HEK293T (cell line): ENCODE measurements at regions not wholly inside any gene's neighbourhood (a gene's known extent, or its start where the extent isn't known, plus 50 kb on each side); places are given as distances from the start of the nearest gene placed in this dataset.

Experiments
- CTCF ChIA-PET: fragments of 350-600 bp; formaldehyde crosslinking; extraction: SDS; loops from one replicate; lab custom pipeline; 2021; ENCODE audit warnings: antibody characterized with exemption, inconsistent platforms; lab: Yijun Ruan, JAX
- POLR2A ChIA-PET: fragments of 350-600 bp; formaldehyde crosslinking; extraction: SDS; loops from one replicate; lab custom pipeline; 2020; ENCODE audit warnings: antibody characterized with exemption, inconsistent platforms; lab: Yijun Ruan, JAX
- DNase-seq: peaks from one replicate; pipeline ENCODE4 v3.0.0; 2012; ENCODE audit warnings: mixed read lengths; ENCODE audit errors: extremely low spot score
- ARNT ChIP-seq: fragments of 450-650 bp; IDR thresholded peaks from 2 replicates; pipeline ENCODE4 v1.6.1; 2017; ENCODE audit warnings: mild to moderate bottlenecking
- BHLHE40 ChIP-seq: fragments of 450-650 bp; IDR thresholded peaks from 2 replicates; pipeline ENCODE4 v1.6.1; 2016; ENCODE audit warnings: mild to moderate bottlenecking, moderate library complexity, borderline replicate concordance
- CTBP1 ChIP-seq: fragments of 450-650 bp; IDR thresholded peaks from 2 replicates; pipeline ENCODE4 v1.6.1; 2016; ENCODE audit warnings: borderline replicate concordance
- ELF4 ChIP-seq: fragments of 450-650 bp; IDR thresholded peaks from 2 replicates; pipeline ENCODE4 v1.6.1; 2017; ENCODE audit warnings: antibody characterized with exemption
- FOXA1 ChIP-seq: fragments of 450-650 bp; IDR thresholded peaks from 2 replicates; pipeline ENCODE4 v1.6.1; 2016; ENCODE audit warnings: mild to moderate bottlenecking
- FOXK2 ChIP-seq: fragments of 450-650 bp; IDR thresholded peaks from 2 replicates; pipeline ENCODE4 v1.6.1; 2016; ENCODE audit warnings: mild to moderate bottlenecking
- FOXM1 ChIP-seq: fragments of 450-650 bp; IDR thresholded peaks from 2 replicates; pipeline ENCODE4 v1.6.1; 2017; ENCODE audit warnings: mild to moderate bottlenecking, borderline replicate concordance
- HDGF ChIP-seq: fragments of 450-650 bp; IDR thresholded peaks from 2 replicates; pipeline ENCODE4 v1.6.1; 2017; ENCODE audit warnings: antibody characterized with exemption, borderline replicate concordance
- L3MBTL2 ChIP-seq: fragments of 450-650 bp; conservative IDR thresholded peaks from 2 replicates; pipeline ENCODE4 v1.6.1; 2016; ENCODE audit warnings: mild to moderate bottlenecking
- LEF1 ChIP-seq: fragments of 450-650 bp; IDR thresholded peaks from 2 replicates; pipeline ENCODE4 v1.6.1; 2017; ENCODE audit warnings: mild to moderate bottlenecking, borderline replicate concordance
- NFRKB ChIP-seq: fragments of 450-650 bp; IDR thresholded peaks from 2 replicates; pipeline ENCODE4 v1.6.1; 2016; ENCODE audit warnings: mild to moderate bottlenecking, moderate library complexity
- SP1 ChIP-seq: fragments of 450-650 bp; IDR thresholded peaks from 2 replicates; pipeline ENCODE4 v1.6.1; 2017
- SUZ12 ChIP-seq: fragments of 450-650 bp; IDR thresholded peaks from 2 replicates; pipeline ENCODE4 v1.6.1; 2016; ENCODE audit warnings: mild to moderate bottlenecking
- TARDBP ChIP-seq: fragments of 450-650 bp; IDR thresholded peaks from 2 replicates; pipeline ENCODE4 v1.6.1; 2016
- ZNF384 ChIP-seq: fragments of 450-650 bp; IDR thresholded peaks from 2 replicates; pipeline ENCODE4 v1.6.1; 2016
- TF ChIP-seq, protein P1 (sequence below): fragments of 450-650 bp; IDR thresholded peaks from 2 replicates; pipeline ENCODE4 v1.6.1; 2016

DNA sequence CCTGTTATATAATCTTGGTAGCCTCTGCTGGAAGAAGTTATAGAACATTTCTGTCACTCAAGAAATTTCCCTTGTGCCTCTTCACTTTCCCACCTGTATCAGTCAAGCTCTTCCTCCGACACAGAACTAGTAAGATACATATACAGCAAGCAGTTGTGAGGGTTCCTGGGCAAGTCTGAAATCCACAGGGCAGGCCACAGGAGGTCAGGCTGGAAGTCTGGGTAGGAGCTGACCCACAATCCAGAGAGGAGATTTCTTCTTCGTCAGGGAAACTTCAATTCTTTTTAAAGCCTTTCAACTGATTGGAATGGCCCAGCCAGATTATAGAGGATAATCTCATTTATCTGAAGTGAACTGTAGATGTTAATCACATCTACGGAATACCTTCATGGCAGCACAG lies 96.4 kb upstream of the FMN2 start:
- CTCF ChIA-PET, result no interaction called here
- POLR2A ChIA-PET, result no interaction called here
- no peak for DNase-seq
- TF ChIP-seq ELF4, result no peak
- TF ChIP-seq TARDBP, result no peak

DNA sequence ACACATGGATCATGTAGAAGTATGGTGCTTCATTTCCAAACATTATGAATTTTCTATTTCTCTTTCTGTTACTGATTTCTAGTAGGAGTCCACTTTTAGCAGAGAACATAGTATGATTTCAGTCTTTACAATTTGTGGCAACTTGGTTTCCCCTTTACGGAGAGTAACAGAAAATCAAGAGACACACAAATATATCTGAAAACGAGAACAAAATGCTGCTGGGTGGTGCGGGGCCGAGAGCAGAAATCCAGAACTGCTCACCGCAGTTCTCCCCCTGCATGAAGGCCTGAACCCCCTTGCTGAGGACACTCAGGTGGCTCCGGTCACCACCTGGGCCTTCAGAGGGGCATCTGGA lies 94.5 kb upstream of the FMN2 start:
- ChIA-PET CTCF (interaction anchor here (1.2 to 1.7 kb wide), 2 partner anchors 8 to 45 kb away, joined by 4 to 6 read pairs; no protein-coding TSS in a partner anchor), POLR2A (no interaction called here)
- DNase-seq, result no peak
- TF ChIP-seq HDGF (no peak), FOXK2 (no peak), BHLHE40 (no peak), LEF1 (no peak), TARDBP (no peak), SP1 (no peak), NFRKB (no peak), FOXM1 (no peak), L3MBTL2 (no peak), ARNT (no peak), CTBP1 (no peak), SUZ12 (no peak), ELF4 (no peak), ZNF384 (no peak), FOXA1 (no peak)
- TF ChIP-seq, protein P1, sequence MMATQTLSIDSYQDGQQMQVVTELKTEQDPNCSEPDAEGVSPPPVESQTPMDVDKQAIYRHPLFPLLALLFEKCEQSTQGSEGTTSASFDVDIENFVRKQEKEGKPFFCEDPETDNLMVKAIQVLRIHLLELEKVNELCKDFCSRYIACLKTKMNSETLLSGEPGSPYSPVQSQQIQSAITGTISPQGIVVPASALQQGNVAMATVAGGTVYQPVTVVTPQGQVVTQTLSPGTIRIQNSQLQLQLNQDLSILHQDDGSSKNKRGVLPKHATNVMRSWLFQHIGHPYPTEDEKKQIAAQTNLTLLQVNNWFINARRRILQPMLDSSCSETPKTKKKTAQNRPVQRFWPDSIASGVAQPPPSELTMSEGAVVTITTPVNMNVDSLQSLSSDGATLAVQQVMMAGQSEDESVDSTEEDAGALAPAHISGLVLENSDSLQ, result no peak

- DNase-seq, result peak; percentile 78
Observed at GRCh38 chr1:239997515-239998311, 94.0 kb upstream of the FMN2 start.

GRCh38 chr1:239998312-239998649 lies 93.4 kb upstream of the FMN2 start:
- DNase-seq, result no peak

More at GRCh38 chr1:239997515-239998311, 94.0 kb upstream of the FMN2 start:
- POLR2A ChIA-PET, result no interaction called here
- TF ChIP-seq HDGF (no peak), ZNF384 (no peak), ELF4 (no peak), ARNT (peak; percentile 68), L3MBTL2 (no peak), CTBP1 (no peak), FOXK2 (no peak), FOXA1 (no peak), SUZ12 (no peak), LEF1 (0 out of 2 replicates have a peak, but pooled peaks have one; percentile 55)
- TF ChIP-seq, protein P1, result no peak
- CTCF ChIA-PET, result interaction anchor here (0.5 to 1.4 kb wide), 4 partner anchors 9 to 164 kb away, joined by 3 to 4 read pairs (median 4); no protein-coding TSS in a partner anchor

GRCh38 chr1:239999170-239999569 lies 92.5 kb upstream of the FMN2 start:
- TF ChIP-seq FOXA1 (no peak), FOXK2 (no peak), SP1 (no peak), ELF4 (no peak)
- TF ChIP-seq, protein P1, result no peak
- CTCF ChIA-PET, result interaction anchor here (1.1 to 1.4 kb wide), 2 partner anchors 47 to 48 kb away, joined by 4 read pairs; no protein-coding TSS in a partner anchor
- POLR2A ChIA-PET, result no interaction called here
- no peak for DNase-seq

More at GRCh38 chr1:239998312-239998649, 93.4 kb upstream of the FMN2 start:
- ChIA-PET CTCF (interaction anchor here (0.5 to 1.4 kb wide), 5 partner anchors 10 to 164 kb away, joined by 3 to 4 read pairs (median 3); no protein-coding TSS in a partner anchor), POLR2A (no interaction called here)
- TF ChIP-seq SUZ12, result 0 out of 2 replicates have a peak, but pooled peaks have one; percentile 29
- TF ChIP-seq FOXM1, result no peak
- TF ChIP-seq TARDBP, result no peak

GRCh38 chr1:240000634-240001033 lies 91.0 kb upstream of the FMN2 start:
- ChIA-PET CTCF (interaction anchor here (0.7 to 1.0 kb wide), 2 partner anchors 62 to 66 kb away, joined by 3 to 6 read pairs; no protein-coding TSS in a partner anchor), POLR2A (no interaction called here)
- DNase-seq, result no peak
- no peak for TF ChIP-seq ZNF384
- no peak for TF ChIP-seq BHLHE40
- no peak for TF ChIP-seq SP1

DNA sequence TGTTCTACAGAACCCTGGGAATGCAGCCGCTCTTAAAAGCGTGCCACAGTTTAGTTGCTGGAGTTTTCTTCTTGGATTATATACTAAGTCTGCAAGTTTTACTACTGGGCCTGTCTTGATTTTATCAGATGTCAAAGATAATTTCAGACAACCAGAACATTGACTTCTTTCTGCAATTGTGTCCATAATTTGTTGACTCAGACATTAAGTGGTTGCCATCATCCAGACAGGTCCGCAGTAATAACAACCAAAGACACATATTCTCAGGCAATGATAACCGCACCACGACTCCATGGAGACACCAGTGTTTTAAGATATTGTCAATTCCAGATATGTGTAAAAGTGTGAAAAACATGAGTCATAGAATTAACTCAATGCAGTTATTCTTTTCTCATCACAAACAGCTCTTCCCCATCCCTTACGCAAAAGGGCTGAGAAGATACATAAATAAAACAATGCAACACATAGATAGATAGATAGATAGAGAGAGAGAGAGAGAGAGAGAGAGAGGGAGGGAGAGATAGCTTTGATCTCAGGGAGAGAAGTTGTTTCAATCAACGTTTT lies 90.4 kb upstream of the FMN2 start:
- DNase-seq, result no peak
- CTCF ChIA-PET, result interaction anchor here (0.7 to 1.0 kb wide), 2 partner anchors 62 to 65 kb away, joined by 3 to 6 read pairs; no protein-coding TSS in a partner anchor
- POLR2A ChIA-PET, result no interaction called here
- no peak for TF ChIP-seq HDGF
- TF ChIP-seq CTBP1, result no peak
- TF ChIP-seq, protein P1, result no peak
- no peak for TF ChIP-seq TARDBP
- TF ChIP-seq ARNT, result no peak
- TF ChIP-seq NFRKB, result no peak
- TF ChIP-seq FOXM1, result no peak
- TF ChIP-seq BHLHE40, result no peak
- TF ChIP-seq L3MBTL2, result no peak
